ENCODE measurements at regions not wholly inside any gene's neighbourhood (a gene's known extent, or its start where the extent isn't known, plus 50 kb on each side); places are given as distances from the start of the nearest gene placed in this dataset.

DNA sequence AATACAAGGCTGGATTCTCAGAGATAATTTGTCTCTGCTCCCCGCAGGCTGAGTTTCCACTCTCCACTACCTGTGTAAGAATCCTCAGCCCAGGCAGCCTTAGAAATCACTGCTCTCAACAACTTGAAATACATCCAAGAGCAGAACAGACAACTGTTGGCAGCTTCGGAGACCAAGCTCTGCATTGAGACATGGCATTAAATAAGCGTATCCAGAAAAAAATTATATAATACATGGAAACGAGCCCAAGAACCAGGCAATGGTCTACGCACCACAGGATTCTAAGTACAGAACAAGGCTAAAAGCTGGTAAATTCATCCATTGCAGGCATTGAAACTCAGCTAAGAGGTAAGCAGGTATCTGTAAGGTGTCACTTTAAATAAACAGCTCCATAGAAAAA, 165.5 kb upstream of the DIO3 start:
- no peak for DNase-seq (ENCODE audit: extremely low read depth, low read depth)
- TF ChIP-seq, protein P1, sequence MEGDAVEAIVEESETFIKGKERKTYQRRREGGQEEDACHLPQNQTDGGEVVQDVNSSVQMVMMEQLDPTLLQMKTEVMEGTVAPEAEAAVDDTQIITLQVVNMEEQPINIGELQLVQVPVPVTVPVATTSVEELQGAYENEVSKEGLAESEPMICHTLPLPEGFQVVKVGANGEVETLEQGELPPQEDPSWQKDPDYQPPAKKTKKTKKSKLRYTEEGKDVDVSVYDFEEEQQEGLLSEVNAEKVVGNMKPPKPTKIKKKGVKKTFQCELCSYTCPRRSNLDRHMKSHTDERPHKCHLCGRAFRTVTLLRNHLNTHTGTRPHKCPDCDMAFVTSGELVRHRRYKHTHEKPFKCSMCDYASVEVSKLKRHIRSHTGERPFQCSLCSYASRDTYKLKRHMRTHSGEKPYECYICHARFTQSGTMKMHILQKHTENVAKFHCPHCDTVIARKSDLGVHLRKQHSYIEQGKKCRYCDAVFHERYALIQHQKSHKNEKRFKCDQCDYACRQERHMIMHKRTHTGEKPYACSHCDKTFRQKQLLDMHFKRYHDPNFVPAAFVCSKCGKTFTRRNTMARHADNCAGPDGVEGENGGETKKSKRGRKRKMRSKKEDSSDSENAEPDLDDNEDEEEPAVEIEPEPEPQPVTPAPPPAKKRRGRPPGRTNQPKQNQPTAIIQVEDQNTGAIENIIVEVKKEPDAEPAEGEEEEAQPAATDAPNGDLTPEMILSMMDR (IDR thresholded peaks at IDR 0.05; ENCODE audit: low read depth, low read length): no peak

DNA sequence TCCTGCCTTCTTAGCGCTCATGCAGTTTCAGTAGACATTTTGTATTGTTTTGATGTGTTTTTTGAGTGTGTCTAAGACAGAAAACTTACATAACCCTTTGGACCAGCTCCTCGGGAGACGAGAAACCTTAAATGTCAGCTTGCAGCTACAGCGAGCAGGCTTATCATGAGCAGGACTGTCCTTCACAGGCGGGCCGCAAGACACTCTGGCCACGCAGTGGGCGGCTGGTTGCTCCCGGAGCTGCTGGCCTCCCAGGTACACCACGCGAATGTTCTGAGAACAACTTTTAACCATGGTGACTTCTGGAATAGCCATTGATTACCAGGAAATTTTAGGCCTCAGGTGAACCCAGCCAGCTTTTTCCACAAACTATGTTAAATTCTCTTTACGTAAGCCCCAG, 164.1 kb upstream of the DIO3 start:
- no peak for DNase-seq (ENCODE audit: extremely low read depth, low read depth)
- TF ChIP-seq, protein P1 (IDR thresholded peaks at IDR 0.05; ENCODE audit: low read depth, low read length): no peak

DNA sequence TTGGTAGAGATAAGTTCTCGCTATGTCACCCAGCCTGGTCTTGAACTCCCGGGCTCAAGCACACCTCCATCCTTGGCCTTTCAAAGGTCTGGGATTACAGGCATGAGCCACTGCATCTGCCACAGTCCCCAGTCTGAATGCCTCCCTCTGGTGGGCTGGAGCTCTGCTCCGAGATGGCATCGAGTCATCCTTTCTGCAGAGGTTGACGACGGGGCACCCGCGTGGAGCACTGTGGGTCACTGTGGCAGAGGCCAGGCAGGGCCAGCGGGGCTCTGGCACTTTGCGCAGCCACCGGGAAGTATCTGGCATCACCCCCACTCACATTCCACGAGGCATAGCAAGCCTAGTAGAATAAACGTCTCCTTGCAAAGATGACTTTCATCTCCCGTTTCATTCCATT, 163.3 kb upstream of the DIO3 start:
- no peak for DNase-seq (ENCODE audit: extremely low read depth, low read depth)
- TF ChIP-seq, protein P1 (IDR thresholded peaks at IDR 0.05; ENCODE audit: low read depth, low read length): no peak

DNA sequence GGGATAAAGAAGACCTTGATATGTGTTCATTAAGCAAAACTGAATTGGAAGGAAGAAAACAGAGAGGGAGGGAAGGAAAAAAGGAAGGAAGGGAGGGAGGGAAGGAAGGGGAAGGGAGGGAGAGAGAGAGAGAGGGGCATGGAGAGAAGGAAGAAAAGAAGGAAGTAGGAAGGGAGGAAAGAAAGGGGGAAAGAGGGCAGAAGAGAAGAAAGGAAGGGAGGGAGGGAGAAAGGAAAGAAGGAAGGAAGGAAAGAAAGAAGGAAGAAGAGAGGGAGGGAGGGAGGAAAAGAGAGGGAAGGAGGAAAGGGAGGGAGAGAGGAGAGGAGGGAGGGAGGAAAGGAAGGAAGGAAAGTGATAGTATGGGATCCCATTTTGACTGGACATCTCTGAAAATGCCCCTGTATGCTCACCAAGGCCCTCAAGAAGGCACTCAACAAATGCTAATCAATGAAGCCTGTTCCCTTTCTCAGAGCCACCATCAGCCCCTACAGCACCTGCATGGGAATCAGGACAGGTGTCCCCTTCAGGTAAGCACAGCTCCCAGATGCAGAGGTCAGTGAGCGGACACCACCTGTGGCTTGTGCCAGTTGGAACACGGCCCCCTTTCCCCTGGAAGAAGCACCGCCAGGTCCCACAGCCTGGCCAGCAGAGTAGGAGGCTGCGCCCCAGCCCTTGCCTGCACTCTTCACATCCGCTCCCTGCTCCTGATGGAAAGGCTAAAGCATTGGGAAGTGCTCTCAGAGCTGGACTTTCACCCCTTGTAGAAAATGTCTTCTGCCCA, 161.4 kb upstream of the DIO3 start:
- TF ChIP-seq, protein P1 (IDR thresholded peaks at IDR 0.05; ENCODE audit: low read depth, low read length): no peak
- no peak for DNase-seq (ENCODE audit: extremely low read depth, low read depth)

DNA sequence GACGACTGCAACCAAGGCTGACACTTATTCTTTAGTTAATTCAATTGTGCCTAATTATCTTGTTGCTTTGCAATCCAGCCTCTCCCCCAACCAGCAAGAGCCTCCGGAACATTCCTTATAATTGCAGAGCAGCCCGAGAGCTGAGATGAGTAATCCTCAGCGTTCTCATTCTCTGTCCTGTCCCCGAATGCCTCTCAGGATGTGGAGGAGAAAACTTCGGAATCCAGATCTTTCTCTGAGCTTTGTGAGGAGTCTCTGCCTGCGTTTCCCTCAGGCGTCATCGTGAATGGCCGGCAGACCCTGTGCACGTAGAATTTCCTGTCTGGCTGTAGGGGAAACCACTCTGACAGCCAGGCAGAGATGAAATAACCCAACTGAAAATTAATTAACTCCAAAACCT, 160.5 kb upstream of the DIO3 start:
- TF ChIP-seq, protein P1 (IDR thresholded peaks at IDR 0.05; ENCODE audit: low read depth, low read length): no peak
- DNase-seq (ENCODE audit: extremely low read depth, low read depth): no peak

DNA sequence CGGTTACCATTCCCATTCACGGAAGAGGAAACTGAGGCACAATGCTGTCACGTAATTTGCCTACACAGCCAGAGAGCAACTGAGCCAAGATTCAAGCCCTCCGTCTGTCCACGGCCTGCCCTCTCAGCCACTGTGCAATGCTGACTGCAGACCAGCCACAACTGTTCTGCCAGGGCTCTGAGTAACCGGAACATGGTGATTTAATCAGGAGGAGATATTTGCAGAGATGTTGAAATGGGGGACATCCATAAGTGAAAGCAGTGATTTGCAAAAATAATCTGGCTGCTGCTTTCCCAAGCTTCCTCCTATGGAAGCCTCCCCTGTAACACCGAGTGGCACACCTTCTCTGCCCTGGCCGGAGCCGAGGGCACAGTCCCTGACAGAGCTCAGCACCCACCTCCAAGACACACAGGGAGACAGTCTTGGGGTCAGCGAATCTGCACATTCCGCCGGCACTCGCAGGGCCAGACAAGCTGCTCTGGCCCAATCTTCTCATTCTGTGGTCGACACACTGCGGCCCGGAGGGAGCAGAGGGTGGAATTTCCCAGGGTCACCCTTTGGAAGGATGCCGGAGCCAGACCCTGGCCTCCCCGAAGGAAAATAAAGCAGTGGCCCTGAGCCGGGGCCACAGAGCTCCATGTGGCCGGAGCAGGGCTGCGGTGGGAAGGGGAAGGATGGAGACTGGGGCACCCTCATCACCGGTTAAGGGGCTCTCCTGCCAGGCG, 158.2 kb upstream of the DIO3 start:
- TF ChIP-seq, protein P1 (IDR thresholded peaks at IDR 0.05; ENCODE audit: low read depth, low read length): no peak
- DNase-seq (ENCODE audit: extremely low read depth, low read depth): no peak

DNA sequence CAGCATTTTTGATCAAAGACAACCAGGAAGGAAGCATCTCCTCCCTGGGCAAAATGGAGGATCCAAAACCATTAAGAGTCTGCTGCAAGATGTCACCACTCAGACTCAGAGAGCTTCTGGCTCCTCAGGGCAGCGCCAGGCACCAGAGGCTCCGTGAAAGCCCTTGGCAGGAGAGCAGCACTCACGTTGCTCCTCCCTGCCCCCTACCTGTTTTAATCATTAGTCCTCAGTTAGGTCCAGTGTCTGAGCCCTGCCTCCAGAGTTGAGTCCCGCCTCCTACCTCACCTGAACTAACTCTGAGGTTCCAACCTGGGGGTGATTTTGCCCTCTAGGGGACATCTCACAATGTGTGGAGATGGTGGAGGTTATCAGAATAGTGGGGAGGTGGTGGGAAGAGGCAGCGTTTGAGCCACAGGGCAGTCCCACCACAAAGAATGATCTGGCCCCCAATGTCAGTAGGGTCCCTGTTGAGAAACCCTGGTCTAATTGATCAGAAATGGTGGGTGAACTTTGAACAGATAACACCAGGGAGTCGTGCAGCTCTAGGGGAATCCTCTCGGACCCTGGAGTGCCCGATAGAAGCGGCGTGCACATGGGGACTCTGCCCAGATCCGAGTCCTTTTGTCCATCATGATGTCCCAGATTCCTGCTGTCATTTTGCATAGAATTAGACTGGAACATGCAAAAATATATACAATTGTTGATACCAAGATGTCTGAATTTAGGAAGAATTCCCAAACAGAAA, 156.7 kb upstream of the DIO3 start:
- no peak for DNase-seq (ENCODE audit: extremely low read depth, low read depth)
- TF ChIP-seq, protein P1 (IDR thresholded peaks at IDR 0.05; ENCODE audit: low read depth, low read length): no peak

Measured in AG09319 (cell line).